Neural cell (in vitro differentiated cells): ENCODE measurements at regions not wholly inside any gene's neighbourhood (a gene's known extent, or its start where the extent isn't known, plus 50 kb on each side); places are given as distances from the start of the nearest gene placed in this dataset.

Experiments used
- H2AFZ ChIP-seq: fragments of 200-600, 300-800 bp; sonication (generic), shearing (Covaris generic); 2 replicates; pipeline ENCODE4 v1.6.0; 2014; ENCODE audit warnings: low read depth, mild to moderate bottlenecking, antibody characterized with exemption, low read length, moderate library complexity
- H3F3A ChIP-seq: fragments of 200-600 bp; shearing (Covaris generic); 2 replicates; pipeline ENCODE4 v1.6.1; 2016; ENCODE audit warnings: mild to moderate bottlenecking, moderate library complexity, mixed read lengths, antibody characterized with exemption, low read length; ENCODE audit not compliant: insufficient read depth, poor library complexity, severe bottlenecking
- H3K27ac ChIP-seq: fragments of 200-600, 300-800 bp; sonication (generic), shearing (Covaris generic); 2 replicates; pipeline ENCODE4 v1.5.1; 2014; ENCODE audit warnings: mild to moderate bottlenecking, low read length, moderate library complexity
- H3K27me3 ChIP-seq: fragments of 300-800, 200-600 bp; sonication (generic), shearing (Covaris generic); 2 replicates; pipeline ENCODE4 v1.6.0; 2014; ENCODE audit warnings: mild to moderate bottlenecking, low read depth, low read length, moderate library complexity; ENCODE audit not compliant: insufficient read depth
- H3K36me3 ChIP-seq: fragments of 300-800, 200-600 bp; sonication (generic), shearing (Covaris generic); 2 replicates; pipeline ENCODE4 v1.5.1; 2014; ENCODE audit warnings: mild to moderate bottlenecking, antibody characterized with exemption, low read length, moderate library complexity; ENCODE audit not compliant: insufficient read depth
- H3K4me2 ChIP-seq: fragments of 300-800, 200-600 bp; sonication (generic), shearing (Covaris generic); 2 replicates; pipeline ENCODE4 v1.6.0; 2014; ENCODE audit warnings: mild to moderate bottlenecking, low read length
- H3K4me3 ChIP-seq: fragments of 300-800, 200-600 bp; sonication (generic), shearing (Covaris generic); 2 replicates; pipeline ENCODE4 v1.5.1; 2014; ENCODE audit warnings: mild to moderate bottlenecking, low read length, moderate library complexity
- H3K79me2 ChIP-seq: fragments of 200-600 bp; shearing (Covaris generic); replicated peaks from 2 replicates; pipeline ENCODE4 v1.6.0; 2014; ENCODE audit warnings: mild to moderate bottlenecking, low read length, moderate library complexity; ENCODE audit not compliant: insufficient read depth
- H3K9ac ChIP-seq: fragments of 300-800, 200-600 bp; sonication (generic), shearing (Covaris generic); 2 replicates; pipeline ENCODE4 v1.6.1; 2016; ENCODE audit warnings: mild to moderate bottlenecking, low read length, mixed read lengths
- H3K9me2 ChIP-seq: fragments of 200-600 bp; shearing (Covaris generic); 2 replicates; pipeline ENCODE4 v1.6.1; 2016; ENCODE audit warnings: mild to moderate bottlenecking, low read length, mixed read lengths; ENCODE audit not compliant: insufficient read depth
- H3K9me3 ChIP-seq: fragments of 200-600, 300-800 bp; sonication (generic), shearing (Covaris generic); 2 replicates; pipeline ENCODE4 v1.6.1; 2016; ENCODE audit warnings: mild to moderate bottlenecking, mixed run types, low read length, moderate library complexity, mixed read lengths
- H4K20me1 ChIP-seq: fragments of 200-600 bp; shearing (Covaris generic); 2 replicates; pipeline ENCODE4 v1.6.1; 2016; ENCODE audit warnings: mild to moderate bottlenecking, mixed run types; ENCODE audit not compliant: insufficient read depth
- CTCF ChIP-seq: fragments of 450-650 bp; IDR thresholded peaks from 2 replicates; pipeline ENCODE4 v1.5.1; 2014; ENCODE audit warnings: antibody characterized with exemption, mild to moderate bottlenecking, moderate library complexity; ENCODE audit not compliant: poor library complexity, severe bottlenecking
- EP300 ChIP-seq: fragments of 450-650 bp; conservative IDR thresholded peaks from 2 replicates; pipeline ENCODE4 v1.6.1; 2014; ENCODE audit warnings: antibody characterized with exemption, mild to moderate bottlenecking, moderate library complexity; ENCODE audit not compliant: poor library complexity, severe bottlenecking
- EZH2 ChIP-seq: fragments of 200-600, 300-800 bp; shearing (Covaris generic), sonication (generic); IDR thresholded peaks from 2 replicates; pipeline ENCODE4 v1.6.1; 2014; ENCODE audit warnings: antibody characterized with exemption, low read length, borderline replicate concordance, mild to moderate bottlenecking; ENCODE audit not compliant: insufficient read depth, poor library complexity, severe bottlenecking
- MXI1 ChIP-seq: fragments of 450-650 bp; conservative IDR thresholded peaks from 2 replicates; pipeline ENCODE4 v1.6.1; 2014; ENCODE audit warnings: antibody characterized with exemption, mild to moderate bottlenecking; ENCODE audit not compliant: poor library complexity, severe bottlenecking
- POLR2AphosphoS5 ChIP-seq: IDR thresholded peaks from 2 replicates; pipeline ENCODE4 v1.6.1; 2012
- RAD21 ChIP-seq: fragments of 450-650 bp; conservative IDR thresholded peaks from 2 replicates; pipeline ENCODE4 v1.6.1; 2014; ENCODE audit warnings: antibody characterized with exemption, mild to moderate bottlenecking, moderate library complexity
- REST ChIP-seq: IDR thresholded peaks from 2 replicates; pipeline ENCODE4 v1.6.1; 2012; ENCODE audit warnings: borderline replicate concordance
- SMC3 ChIP-seq: fragments of 450-650 bp; conservative IDR thresholded peaks from 2 replicates; pipeline ENCODE4 v1.6.1; 2014; ENCODE audit warnings: antibody characterized with exemption, mild to moderate bottlenecking, moderate library complexity; ENCODE audit not compliant: poor library complexity
- TAF1 ChIP-seq: IDR thresholded peaks from 2 replicates; pipeline ENCODE4 v1.6.1; 2012; ENCODE audit warnings: low read depth

DNA sequence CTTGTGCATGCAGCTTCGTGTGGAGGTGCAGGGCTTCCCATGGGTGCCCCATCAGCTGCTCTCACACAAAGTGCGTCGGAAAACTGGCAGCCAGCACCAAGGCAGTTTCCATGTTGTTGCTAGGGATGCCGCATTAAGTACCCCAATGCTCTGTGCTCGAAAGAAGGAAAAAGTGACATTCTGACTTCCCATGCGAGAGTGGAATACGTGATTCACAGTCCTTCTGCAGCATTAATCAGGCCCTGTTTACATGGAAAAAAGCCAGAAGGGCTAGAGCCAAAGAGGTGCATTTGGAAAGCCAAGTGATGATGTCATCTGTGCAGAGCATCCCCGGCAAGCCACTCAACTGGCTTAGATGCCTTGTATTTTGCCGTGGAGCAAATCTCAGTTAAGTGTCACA lies 258.3 kb downstream of the GATA3 start:
- no peak overlapping the region for H3K27ac ChIP-seq
- H3K27me3 ChIP-seq = no peaks in the 10 kb centered on the region
- no peaks in the 10 kb centered on the region for H3K36me3 ChIP-seq
- no peak overlapping the region for H2AFZ ChIP-seq
- H3F3A ChIP-seq = no peaks in the 10 kb centered on the region
- no peaks in the 10 kb centered on the region for H3K9me3 ChIP-seq
- H3K9ac ChIP-seq = no peak overlapping the region
- H3K79me2 ChIP-seq = no peaks in the 10 kb centered on the region
- no peak overlapping the region for H3K4me2 ChIP-seq
- TF ChIP-seq SMC3 = no peak
- no peak for TF ChIP-seq CTCF
- no peak for TF ChIP-seq POLR2AphosphoS5
- no peak for TF ChIP-seq EP300
- TF ChIP-seq REST = no peak
- TF ChIP-seq MXI1 = no peak
- H3K9me2 ChIP-seq = no peaks in the 10 kb centered on the region
- H3K4me3 ChIP-seq = no peak overlapping the region
- H4K20me1 ChIP-seq = no peaks in the 10 kb centered on the region

GRCh38 chr10:8314486-8314885 lies 260.0 kb downstream of the GATA3 start:
- H4K20me1 ChIP-seq = no peaks in the 10 kb centered on the region
- H3K79me2 ChIP-seq = no peaks in the 10 kb centered on the region
- H3F3A ChIP-seq = no peaks in the 10 kb centered on the region
- peak overlapping the region; percentile 37 for H3K4me3 ChIP-seq
- no peaks in the 10 kb centered on the region for H3K36me3 ChIP-seq
- H2AFZ ChIP-seq = no peak overlapping the region
- H3K9ac ChIP-seq = no peak overlapping the region
- no peaks in the 10 kb centered on the region for H3K9me2 ChIP-seq
- H3K27ac ChIP-seq = peak overlapping the region; percentile 27
- H3K27me3 ChIP-seq = no peaks in the 10 kb centered on the region
- TF ChIP-seq POLR2AphosphoS5 (no peak), TAF1 (no peak), REST (no peak), SMC3 (no peak), EZH2 (no peak), RAD21 (no peak), CTCF (no peak), EP300 (no peak)
- H3K4me2 ChIP-seq = no peak overlapping the region
- H3K9me3 ChIP-seq = no peaks in the 10 kb centered on the region
